Activated T-helper 2 cell treated with anti-CD3 and anti-CD28 coated beads, Interferon-gamma antibody, Interleukin-2, Interleukin-4, amounts not matched to agents 10 μg/mL and 5 μg/mL and 100 μg/mL, durations not matched to agents 14 hours and 24 hours and 36 hours (primary cell): ENCODE measurements at regions not wholly inside any gene's neighbourhood (a gene's known extent, or its start where the extent isn't known, plus 50 kb on each side); places are given as distances from the start of the nearest gene placed in this dataset.
"Not testable (repeated sequence)": the region's sequence is repeated elsewhere in the genome, so short reads cannot be mapped to it uniquely, and the experiment has no call there.

ENCODE experiments used
- DNase-seq: peaks from one replicate; pipeline ENCODE4 v3.0.0; 2021; ENCODE audit warnings: low spot score
- H3K27ac Mint-ChIP-seq: one replicate; pipeline ENCODE4 v1.8.0; 2021; ENCODE audit warnings: mixed read lengths
- H3K27me3 Mint-ChIP-seq: one replicate; pipeline ENCODE4 v1.8.0; 2021; ENCODE audit warnings: low read depth, mixed read lengths
- H3K36me3 Mint-ChIP-seq: one replicate; pipeline ENCODE4 v1.8.0; 2021; ENCODE audit warnings: low read depth, mixed read lengths
- H3K4me1 Mint-ChIP-seq: one replicate; pipeline ENCODE4 v1.8.0; 2021; ENCODE audit warnings: low read depth, mixed read lengths
- H3K4me3 Mint-ChIP-seq: one replicate; pipeline ENCODE4 v1.8.0; 2021; ENCODE audit warnings: low read depth, mild to moderate bottlenecking, moderate library complexity, mixed read lengths
- H3K9me3 Mint-ChIP-seq: one replicate; pipeline ENCODE4 v1.8.0; 2021; ENCODE audit warnings: mixed read lengths
- intact Hi-C: fragments of 100-400 bp; cut with micrococcal nuclease; formaldehyde crosslinking; loops from one replicate; pipeline ENCODE4 v1.15.1; 2023

GRCh38 chr4:188627892-188628291 lies 488.7 kb downstream of the TRIML1 start:
- H3K36me3 Mint-ChIP-seq, result no peaks in the 10 kb centered on the region
- peaks cover 48% of the 10 kb centered on the region for H3K9me3 Mint-ChIP-seq
- H3K27me3 Mint-ChIP-seq, result no peaks in the 10 kb centered on the region
- H3K4me3 Mint-ChIP-seq, result no peak overlapping the region
- no peak for DNase-seq
- intact Hi-C loops, result no loop called here
- H3K27ac Mint-ChIP-seq, result no peak overlapping the region
- no peaks in the 10 kb centered on the region for H3K4me1 Mint-ChIP-seq

- Mint-ChIP-seq H3K36me3 (no peaks in the 10 kb centered on the region), H3K9me3 (peaks cover 21% of the 10 kb centered on the region), H3K4me1 (no peaks in the 10 kb centered on the region), H3K4me3 (no peak overlapping the region), H3K27me3 (no peaks in the 10 kb centered on the region), H3K27ac (no peak overlapping the region)
- DNase-seq, result no peak
- intact Hi-C loops, result no loop called here
Measured at GRCh38 chr4:188639479-188640100, 500.3 kb downstream of the TRIML1 start.

GRCh38 chr4:188647820-188648370 lies 508.7 kb downstream of the TRIML1 start:
- Mint-ChIP-seq H3K27me3 (no peaks in the 10 kb centered on the region), H3K36me3 (no peaks in the 10 kb centered on the region), H3K9me3 (peaks cover 27% of the 10 kb centered on the region), H3K4me3 (no peak overlapping the region), H3K4me1 (no peaks in the 10 kb centered on the region), H3K27ac (no peak overlapping the region)
- no peak for DNase-seq
- intact Hi-C loops, result no loop called here

DNA sequence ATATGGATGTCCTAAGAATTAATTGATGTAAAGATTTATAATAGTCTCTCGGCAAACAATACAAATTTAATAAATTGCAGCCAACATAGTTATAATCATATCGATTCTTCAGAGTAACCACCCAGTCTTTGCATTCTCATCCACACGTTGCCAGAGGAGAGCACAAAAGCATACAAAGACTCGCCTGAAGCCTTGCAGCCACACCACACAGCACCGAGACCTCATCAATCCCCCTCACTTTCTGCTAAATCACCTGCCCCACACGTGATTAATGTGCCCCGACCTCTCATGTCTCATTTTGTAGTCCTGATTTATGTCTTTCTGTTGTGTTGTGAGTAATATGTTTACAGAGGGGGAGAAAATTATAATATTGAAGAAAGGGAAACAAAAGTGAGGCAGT lies 510.4 kb downstream of the TRIML1 start:
- intact Hi-C loops, result no loop called here

DNA sequence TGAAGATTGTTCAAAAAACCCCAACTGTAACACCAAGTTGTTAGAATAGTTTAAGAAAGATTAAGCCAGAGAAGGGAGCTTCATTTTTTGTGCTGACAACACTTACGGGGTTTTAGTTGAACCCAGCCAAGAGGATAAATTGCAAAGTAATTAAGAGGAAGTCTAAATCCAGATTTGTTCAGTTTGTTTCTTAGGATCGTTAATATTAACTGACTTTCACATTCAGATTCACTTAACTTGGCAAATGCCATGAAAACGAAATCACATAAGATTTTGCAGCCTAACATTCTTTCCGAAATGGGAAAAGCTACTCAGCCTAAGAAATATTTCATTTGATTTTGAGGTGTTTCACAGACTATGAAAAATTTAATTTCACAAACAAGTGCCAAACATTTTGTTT lies 511.3 kb downstream of the TRIML1 start:
- Mint-ChIP-seq H3K9me3 (peaks cover 28% of the 10 kb centered on the region), H3K27ac (no peak overlapping the region), H3K4me1 (no peaks in the 10 kb centered on the region), H3K27me3 (no peaks in the 10 kb centered on the region), H3K4me3 (no peak overlapping the region), H3K36me3 (no peaks in the 10 kb centered on the region)
- no peak for DNase-seq
- intact Hi-C loops, result no loop called here

More for the DNA sequence above, 510.4 kb downstream of the TRIML1 start:
- H3K36me3 Mint-ChIP-seq, result no peaks in the 10 kb centered on the region
- H3K9me3 Mint-ChIP-seq, result peaks cover 31% of the 10 kb centered on the region
- no peak overlapping the region for H3K4me3 Mint-ChIP-seq
- no peaks in the 10 kb centered on the region for H3K4me1 Mint-ChIP-seq
- no peak overlapping the region for H3K27ac Mint-ChIP-seq
- H3K27me3 Mint-ChIP-seq, result no peaks in the 10 kb centered on the region
- DNase-seq, result no peak

- Mint-ChIP-seq H3K36me3 (no peaks in the 10 kb centered on the region), H3K4me1 (no peaks in the 10 kb centered on the region), H3K27ac (no peak overlapping the region), H3K9me3 (peaks cover 32% of the 10 kb centered on the region), H3K27me3 (no peaks in the 10 kb centered on the region), H3K4me3 (no peak overlapping the region)
- intact Hi-C loops, result no loop called here
- DNase-seq, result no peak
Measured at GRCh38 chr4:188657365-188657764, 518.1 kb downstream of the TRIML1 start.

- Mint-ChIP-seq H3K4me1 (no peaks in the 10 kb centered on the region), H3K9me3 (peaks cover 45% of the 10 kb centered on the region), H3K27me3 (no peaks in the 10 kb centered on the region), H3K36me3 (no peaks in the 10 kb centered on the region), H3K27ac (no peak overlapping the region), H3K4me3 (no peak overlapping the region)
- intact Hi-C loops, result no loop called here
- no peak for DNase-seq
Measured at GRCh38 chr4:188658958-188659522, 519.8 kb downstream of the TRIML1 start.

DNA sequence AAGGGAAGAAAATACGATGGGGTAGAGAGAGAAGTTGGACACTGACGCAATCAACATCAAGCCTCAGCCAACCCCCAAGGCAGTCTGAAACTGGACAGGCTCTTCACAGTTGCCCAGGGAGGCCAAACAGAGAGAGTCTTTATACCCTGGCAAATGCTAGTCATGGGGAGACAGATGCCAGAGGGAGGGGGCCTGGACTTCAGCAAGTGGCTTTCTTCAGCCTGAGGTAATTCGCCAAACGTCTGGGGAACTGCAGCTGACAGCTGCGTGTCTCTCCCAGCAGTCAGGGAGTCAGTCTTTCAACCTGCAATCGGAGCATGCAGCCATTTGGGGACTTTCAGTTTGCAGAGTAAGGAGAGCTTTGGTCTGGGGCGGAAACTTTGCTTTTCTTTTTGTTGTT lies 521.6 kb downstream of the TRIML1 start:
- H3K27me3 Mint-ChIP-seq, result no peaks in the 10 kb centered on the region
- H3K4me1 Mint-ChIP-seq, result no peaks in the 10 kb centered on the region
- H3K9me3 Mint-ChIP-seq, result peaks cover 45% of the 10 kb centered on the region
- H3K27ac Mint-ChIP-seq, result no peak overlapping the region
- intact Hi-C loops, result no loop called here
- H3K36me3 Mint-ChIP-seq, result no peaks in the 10 kb centered on the region
- DNase-seq, result no peak
- H3K4me3 Mint-ChIP-seq, result no peak overlapping the region

DNA sequence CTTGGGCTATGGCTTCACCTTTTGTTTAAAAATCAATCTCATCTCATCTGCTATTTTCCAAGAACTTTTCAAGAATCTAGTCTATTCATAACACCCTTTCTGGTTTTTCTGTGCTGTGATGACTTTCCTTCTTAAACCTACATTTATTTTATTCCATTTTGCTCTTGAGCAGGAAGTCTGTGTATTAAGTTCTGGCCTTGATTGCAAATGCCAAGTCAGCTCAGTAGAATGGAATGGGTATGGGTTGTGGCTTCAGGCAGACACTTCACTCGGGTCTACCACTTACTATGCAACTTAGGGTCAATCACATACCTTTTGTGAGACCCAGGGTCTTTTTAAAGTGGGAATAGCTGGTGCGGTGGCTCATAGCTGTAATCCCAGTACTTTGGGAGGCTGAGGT lies 522.3 kb downstream of the TRIML1 start:
- H3K9me3 Mint-ChIP-seq, result peaks cover 45% of the 10 kb centered on the region
- intact Hi-C loops, result no loop called here
- H3K27ac Mint-ChIP-seq, result no peak overlapping the region
- no peak overlapping the region for H3K4me3 Mint-ChIP-seq
- no peak for DNase-seq
- H3K4me1 Mint-ChIP-seq, result no peaks in the 10 kb centered on the region
- no peaks in the 10 kb centered on the region for H3K36me3 Mint-ChIP-seq
- no peaks in the 10 kb centered on the region for H3K27me3 Mint-ChIP-seq

DNA sequence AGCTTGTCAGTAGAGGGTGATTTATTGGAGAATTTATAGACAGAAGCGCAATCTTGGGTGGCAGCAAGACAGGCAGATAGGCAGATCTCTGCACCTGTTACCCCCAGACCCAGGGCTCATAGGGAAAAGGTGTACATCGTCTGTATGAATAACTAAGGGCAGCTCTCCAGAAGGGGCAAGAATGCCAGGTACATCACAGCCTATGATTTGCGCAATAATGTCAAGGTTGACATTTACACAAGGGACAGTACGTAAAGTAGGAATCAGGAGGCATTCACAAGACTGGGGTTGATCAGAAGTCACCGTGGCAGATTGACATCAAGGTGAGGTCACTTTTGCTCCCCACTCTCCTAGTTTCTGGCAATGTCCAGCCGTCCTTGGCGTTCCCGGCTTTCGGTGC lies 524.1 kb downstream of the TRIML1 start:
- Mint-ChIP-seq H3K27me3 (no peaks in the 10 kb centered on the region), H3K4me3 (no peak overlapping the region), H3K36me3 (no peaks in the 10 kb centered on the region), H3K9me3 (peaks cover 45% of the 10 kb centered on the region), H3K4me1 (no peaks in the 10 kb centered on the region), H3K27ac (no peak overlapping the region)
- no peak for DNase-seq
- intact Hi-C loops, result no loop called here

- Mint-ChIP-seq H3K4me1 (no peaks in the 10 kb centered on the region), H3K36me3 (no peaks in the 10 kb centered on the region)
Measured at GRCh38 chr4:188665491-188666457, 526.5 kb downstream of the TRIML1 start.

DNA sequence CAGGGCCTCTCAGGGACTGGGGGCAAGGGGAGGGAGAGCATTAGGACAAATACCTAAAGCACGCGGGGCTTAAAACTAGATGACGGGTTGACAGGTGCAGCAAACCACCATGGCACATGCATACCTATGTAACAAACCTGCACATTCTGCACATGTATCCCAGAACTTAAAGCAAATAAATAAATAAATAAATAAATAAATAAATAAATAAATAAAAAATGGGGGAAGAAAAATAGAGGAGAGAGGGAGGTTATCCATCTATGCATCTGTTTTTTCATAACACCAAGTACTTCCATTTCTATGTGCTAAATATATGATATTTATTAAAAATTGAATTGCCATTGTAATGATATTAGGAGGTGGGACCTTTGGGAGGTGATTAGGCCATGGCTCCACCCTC lies 539.5 kb downstream of the TRIML1 start:
- H3K36me3 Mint-ChIP-seq, H3K4me3 Mint-ChIP-seq, H3K4me1 Mint-ChIP-seq, H3K27ac Mint-ChIP-seq, intact Hi-C loops, H3K27me3 Mint-ChIP-seq, DNase-seq: not testable (repeated sequence)
- peaks cover 54% of the 10 kb centered on the region for H3K9me3 Mint-ChIP-seq

More at GRCh38 chr4:188665491-188666457, 526.5 kb downstream of the TRIML1 start:
- Mint-ChIP-seq H3K9me3 (peaks cover 51% of the 10 kb centered on the region), H3K27me3 (no peaks in the 10 kb centered on the region), H3K27ac (no peak overlapping the region), H3K4me3 (no peak overlapping the region)
- no peak for DNase-seq
- intact Hi-C loops, result no loop called here
